ENCODE measurements at regions not wholly inside any gene's neighbourhood (a gene's known extent, or its start where the extent isn't known, plus 50 kb on each side); places are given as distances from the start of the nearest gene placed in this dataset.

DNA sequence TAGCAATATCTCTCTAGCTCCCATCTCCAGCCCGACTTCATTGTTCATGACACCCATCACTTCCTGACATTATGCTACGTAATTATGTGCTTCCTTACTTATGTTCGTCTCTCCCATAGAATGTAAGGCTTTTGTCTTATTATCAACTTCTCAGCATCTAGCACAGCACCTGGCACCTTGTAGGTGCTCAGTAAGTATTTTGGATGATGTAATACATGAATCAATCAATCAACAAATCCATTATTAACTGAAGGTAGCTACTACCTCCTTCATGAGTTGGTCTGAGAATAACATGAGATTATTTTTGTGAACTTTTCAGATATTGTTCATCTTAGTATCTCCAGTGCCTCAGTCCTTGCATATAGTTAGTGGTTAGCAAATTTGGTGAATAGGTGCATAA, 109.3 kb downstream of the EN1 start:
- no peak for DNase-seq

DNA sequence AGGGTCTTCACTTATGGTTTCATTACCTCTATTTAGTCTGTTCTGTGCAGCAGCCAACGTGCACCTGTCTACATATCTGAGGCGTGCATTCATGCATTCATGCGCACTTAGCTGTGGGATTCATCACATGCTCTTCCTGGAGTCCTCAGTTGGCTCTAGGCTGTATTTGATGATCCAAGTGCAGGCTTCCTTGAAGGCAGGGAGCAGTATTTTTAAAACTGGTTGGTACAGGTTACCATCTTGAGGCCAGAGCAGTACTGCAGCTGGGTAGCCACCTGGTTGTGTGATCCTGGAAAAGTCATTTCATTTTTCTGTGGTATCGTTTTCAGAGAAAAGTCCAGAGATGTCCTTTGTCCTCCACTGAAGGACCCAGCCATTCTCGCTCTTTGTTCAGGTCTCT, 109.8 kb downstream of the EN1 start:
- no peak for DNase-seq

DNA sequence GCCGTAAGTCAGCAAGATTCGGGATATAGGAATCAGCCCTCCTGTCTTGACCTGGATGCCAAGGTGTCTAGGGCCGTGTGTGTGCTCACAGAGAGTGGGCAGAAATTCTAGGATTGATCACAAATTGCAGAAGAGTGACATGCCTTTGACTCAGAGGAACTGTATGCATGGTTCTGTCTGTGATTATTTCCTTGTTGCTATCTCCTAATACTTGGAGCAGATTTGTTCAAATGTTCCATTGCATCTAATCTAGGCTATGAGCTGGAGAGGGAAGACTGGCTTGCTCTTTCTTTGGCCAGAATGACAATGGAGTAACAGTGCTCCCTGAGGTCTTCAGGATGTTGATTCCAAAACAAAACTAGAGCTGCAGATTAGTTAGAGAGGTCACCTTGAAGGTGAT, 115.0 kb downstream of the EN1 start:
- no peak for DNase-seq

DNA sequence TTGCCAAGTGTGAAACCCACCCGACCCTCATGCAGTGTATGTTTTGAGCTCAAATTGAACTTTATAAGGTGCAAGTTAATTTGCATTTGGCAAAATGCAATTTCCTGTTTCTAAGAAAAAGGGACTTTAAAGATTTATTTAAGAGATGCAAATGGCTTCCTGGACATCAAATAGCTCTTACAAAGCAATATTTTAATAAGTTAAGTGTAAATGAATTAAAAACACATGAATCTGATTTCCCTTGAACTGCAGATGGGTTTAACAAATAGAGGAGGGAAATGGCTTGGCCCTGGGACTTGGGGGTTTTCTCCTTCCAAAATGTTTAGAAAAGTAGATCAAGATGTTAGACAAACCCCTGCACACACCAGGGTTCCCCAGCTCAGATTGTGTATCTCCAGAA, 116.0 kb downstream of the EN1 start:
- no peak for DNase-seq

GRCh38 chr2:118730405-118730804, 117.0 kb downstream of the EN1 start:
- DNase-seq = no peak

GRCh38 chr2:118729760-118730159, 117.7 kb downstream of the EN1 start:
- no peak for DNase-seq

DNA sequence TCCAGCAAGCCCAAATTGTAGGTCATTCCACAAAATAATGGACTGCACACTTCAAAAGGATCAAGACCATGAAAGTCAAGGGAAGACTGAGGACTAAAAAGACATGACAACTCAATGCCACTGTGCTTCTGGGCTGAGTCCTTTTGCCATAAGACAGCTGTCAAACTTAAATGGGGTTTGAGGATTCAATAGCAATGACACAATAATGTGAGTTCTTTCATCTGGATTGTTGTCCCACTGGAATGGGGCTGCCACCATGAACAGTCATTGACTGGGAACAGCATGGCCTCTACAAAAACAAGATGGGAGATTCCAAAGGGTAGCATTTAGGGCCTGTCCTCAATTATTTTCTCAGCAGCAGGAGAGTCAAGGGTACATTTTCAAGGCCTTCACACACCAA, 118.5 kb downstream of the EN1 start:
- no peak for DNase-seq

- no peak for DNase-seq
Observed at GRCh38 chr2:118726821-118727220, 120.6 kb downstream of the EN1 start.

- no peak for DNase-seq
Observed at GRCh38 chr2:118723394-118723793, 124.1 kb downstream of the EN1 start.

- DNase-seq = no peak
Observed at GRCh38 chr2:118722976-118723375, 124.5 kb downstream of the EN1 start.

DNA sequence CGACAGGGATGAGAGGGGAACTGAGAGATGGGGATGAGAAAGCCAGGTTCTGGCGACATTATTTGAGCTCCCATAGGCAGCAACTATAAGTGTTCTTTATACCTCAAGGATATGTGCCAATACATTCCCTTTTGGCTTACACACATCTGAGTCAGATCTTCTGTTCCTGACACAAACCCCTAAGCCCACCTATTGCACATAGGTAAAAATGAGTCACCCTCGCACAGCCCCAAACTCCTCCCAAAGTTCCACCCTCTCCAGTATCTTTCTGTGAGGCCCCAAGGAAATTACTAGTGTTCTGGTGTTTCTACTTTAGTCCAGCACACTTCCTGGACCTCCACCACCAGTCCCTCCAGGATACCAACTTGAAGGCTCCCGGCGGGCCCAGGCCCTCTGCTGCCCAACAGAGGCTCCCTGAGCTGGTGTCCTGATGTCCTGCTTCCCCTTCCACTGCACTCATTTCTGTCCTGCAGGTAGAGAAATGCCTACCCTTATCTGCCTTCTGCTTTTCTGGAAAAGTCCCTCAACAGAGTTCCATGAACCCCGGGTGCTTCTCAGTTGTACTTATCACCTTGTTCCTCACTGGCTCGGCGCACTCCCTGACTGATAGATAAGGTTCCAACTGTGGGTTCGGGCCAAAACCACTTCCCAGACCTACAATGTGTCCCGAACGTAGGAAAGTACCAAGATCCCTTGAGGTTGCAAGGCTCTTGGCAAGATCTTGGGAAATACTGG, 125.5 kb downstream of the EN1 start:
- DNase-seq = no peak

GRCh38 chr2:118720866-118721265, 126.6 kb downstream of the EN1 start:
- DNase-seq = no peak

DNA sequence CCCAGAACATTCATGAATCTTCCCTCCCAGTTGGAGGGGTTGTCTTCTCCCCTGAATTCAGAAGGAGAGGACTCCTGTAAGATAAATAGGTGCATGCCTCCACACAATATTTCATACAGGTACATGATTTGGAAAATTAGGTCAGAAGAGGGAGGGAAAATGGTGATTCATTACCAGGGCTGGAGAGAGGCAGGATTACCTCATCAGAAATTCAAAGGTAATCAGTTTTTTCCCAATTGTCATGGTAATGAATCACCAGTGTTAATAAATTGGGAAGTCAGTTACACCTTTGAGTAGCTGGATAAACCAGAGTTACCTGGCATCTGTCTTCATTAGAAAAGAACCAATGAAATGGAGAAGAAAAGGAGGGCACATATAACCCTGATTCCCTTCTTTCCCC, 128.5 kb downstream of the EN1 start:
- DNase-seq = no peak

- no peak for DNase-seq
Observed at GRCh38 chr2:118716102-118716501, 131.3 kb downstream of the EN1 start.

DNA sequence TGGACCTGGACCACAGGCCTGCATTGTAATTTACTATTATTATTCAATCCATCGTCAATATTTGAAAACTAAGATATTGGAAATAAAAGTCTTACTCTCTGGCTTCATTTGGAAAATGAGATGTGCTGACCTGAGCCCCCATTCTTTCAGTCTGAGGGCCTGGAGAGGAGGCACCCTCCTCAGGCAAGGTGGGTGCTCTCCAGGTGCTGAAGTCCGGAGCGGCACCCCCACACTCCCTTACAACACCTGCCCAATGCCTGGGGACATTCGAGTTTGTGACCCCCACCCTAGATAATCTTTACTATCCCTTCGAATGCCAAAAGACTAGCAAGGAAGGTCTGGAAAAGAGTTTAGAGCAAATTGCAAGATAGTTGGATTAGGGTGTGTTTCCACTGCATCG, 133.3 kb downstream of the EN1 start:
- no peak for DNase-seq

- no peak for DNase-seq
Observed at GRCh38 chr2:118711603-118712002, 135.8 kb downstream of the EN1 start.

GRCh38 chr2:118710481-118710880, 137.0 kb downstream of the EN1 start:
- DNase-seq = no peak

- DNase-seq = no peak
Observed at GRCh38 chr2:118709786-118710185, 137.7 kb downstream of the EN1 start.

GRCh38 chr2:118706844-118707243, 140.6 kb downstream of the EN1 start:
- no peak for DNase-seq

GRCh38 chr2:118706371-118706770, 141.1 kb downstream of the EN1 start:
- DNase-seq = no peak

- no peak for DNase-seq
Observed at GRCh38 chr2:118705032-118705431, 142.4 kb downstream of the EN1 start.

GRCh38 chr2:118699447-118700175, 147.8 kb downstream of the EN1 start:
- DNase-seq = no peak

DNA sequence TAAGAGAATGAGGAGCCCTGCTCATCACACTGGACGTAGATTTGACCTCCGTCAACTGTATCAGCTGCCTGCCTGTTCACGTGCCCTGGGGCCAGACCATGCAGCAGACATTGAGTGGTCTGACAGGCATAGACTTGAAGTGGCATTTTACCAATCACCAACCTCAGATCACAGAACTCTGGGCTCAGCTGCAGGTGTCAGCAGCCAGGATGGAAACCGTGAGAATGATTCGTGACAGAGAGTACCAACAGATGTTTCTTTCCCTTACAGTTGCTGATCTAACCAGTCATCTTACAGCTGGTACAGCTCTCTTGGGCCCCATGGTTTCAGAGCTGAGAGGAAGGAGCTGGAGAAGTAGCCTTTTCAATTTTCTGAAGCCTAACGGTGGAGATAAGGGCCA, 148.9 kb downstream of the EN1 start:
- no peak for DNase-seq

DNA sequence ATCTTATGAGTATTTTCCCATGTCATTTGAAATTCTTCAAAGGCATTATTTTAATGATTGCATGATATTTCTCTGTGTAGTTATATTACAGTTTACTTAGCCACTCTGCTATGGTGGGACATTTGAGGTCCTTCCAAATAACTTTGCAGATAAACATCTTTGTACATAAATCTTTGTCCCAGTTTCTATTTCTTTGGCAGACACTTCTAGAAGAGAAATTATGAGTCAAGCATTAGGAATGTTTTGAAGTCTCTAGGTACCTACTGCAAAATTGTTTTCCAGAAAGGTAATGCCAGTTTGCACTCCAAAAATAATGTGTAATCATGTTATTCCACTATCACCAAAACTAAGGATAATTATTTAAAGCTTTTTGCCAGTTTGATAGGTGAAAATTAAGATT, 149.7 kb downstream of the EN1 start:
- no peak for DNase-seq
